ENCODE measurements at regions not wholly inside any gene's neighbourhood (a gene's known extent, or its start where the extent isn't known, plus 50 kb on each side); places are given as distances from the start of the nearest gene placed in this dataset.
"Not testable (repeated sequence)": the region's sequence is repeated elsewhere in the genome, so short reads cannot be mapped to it uniquely, and the experiment has no call there.

DNA sequence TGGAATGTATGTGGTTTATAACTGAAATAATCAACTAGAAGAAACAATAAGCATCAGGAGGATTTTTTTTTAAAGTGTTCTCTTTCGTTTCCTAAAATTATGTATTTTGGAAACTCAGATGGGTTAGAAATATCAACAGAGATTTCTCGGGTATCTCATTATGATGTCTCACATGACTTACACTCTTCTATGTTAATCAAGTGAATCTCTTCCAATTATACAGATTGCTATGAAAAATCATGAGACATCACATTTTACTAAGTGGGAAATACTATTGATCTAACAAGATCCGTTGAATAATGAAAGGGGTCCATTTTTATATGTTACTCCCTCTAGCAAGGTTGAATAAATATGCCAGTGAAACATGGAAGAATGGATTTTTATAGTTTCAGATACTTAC is 54.7 kb upstream of the NRIP1 start:
- no peak for DNase-seq (ENCODE audit: low read depth, low spot score)

DNA sequence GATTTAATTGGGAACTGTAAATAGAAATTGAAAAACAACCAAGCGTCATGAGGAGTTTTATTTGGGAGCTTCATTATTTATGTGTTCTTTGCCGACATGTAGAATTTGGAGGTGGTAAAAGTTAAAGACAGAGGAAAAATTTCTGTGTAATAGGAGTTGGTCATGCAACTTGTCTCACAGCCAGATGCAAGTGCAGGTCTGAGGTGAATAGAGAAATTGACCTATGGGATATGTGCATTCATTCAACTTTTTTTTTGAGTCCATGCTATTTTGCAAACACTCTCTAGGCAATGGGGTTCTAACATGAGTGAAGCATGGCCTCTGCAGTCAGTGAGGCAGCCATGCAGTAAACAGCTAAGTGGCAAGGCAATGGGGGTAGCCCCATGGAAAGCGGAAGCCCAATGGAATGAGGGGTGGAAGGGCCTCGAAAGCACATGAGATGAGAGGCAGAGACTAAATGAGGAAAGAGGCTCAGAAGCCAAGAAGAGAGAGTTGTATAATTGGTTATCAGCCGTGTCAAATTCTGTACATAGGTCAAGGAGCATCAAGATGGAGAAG is 56.4 kb upstream of the NRIP1 start:
- DNase-seq (ENCODE audit: low read depth, low spot score): no peak

DNA sequence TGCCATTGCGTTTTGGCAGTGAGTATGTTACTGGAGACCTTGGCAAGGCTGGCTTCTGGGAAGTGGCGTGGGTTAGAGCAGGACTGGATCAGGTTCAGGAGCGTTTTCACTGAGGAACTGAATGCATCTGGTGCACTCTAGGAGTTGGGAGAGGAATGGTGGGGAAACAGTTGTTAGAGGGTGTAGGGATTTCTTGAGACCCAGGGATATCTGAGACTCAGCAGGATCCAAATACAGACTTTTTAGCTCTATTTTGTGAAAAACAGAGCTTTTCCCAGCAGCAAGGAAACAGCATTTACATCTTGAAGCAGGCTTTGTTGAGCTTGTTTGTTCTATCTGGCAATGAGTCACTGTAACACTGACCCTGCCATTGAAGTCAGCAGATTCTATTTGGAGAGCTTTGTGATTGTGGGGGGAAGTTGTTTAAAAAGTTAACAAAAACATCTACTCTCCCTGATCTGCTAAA is 56.9 kb upstream of the NRIP1 start:
- peak; percentile 62 for DNase-seq (ENCODE audit: low read depth, low spot score)

DNA sequence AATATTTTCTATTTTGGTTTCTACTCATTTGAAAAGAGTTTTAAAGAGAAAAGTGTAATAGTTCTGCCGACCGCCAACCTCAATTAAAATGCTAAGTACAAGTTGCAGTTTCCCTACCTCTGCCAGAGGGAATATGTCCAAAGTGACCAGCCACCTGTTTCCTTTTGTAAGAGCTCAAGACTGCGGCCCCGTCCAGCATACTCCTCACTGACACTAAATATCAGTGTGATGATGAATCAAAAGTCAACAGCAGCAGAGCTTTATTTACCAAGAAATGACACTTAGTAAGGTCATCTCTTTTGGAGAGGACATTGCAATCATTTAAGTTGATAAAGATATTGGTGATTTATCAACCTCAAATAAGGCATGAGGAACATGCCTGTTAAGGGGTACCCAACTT is 57.4 kb upstream of the NRIP1 start:
- peak; percentile 9 for DNase-seq (ENCODE audit: low read depth, low spot score)

DNA sequence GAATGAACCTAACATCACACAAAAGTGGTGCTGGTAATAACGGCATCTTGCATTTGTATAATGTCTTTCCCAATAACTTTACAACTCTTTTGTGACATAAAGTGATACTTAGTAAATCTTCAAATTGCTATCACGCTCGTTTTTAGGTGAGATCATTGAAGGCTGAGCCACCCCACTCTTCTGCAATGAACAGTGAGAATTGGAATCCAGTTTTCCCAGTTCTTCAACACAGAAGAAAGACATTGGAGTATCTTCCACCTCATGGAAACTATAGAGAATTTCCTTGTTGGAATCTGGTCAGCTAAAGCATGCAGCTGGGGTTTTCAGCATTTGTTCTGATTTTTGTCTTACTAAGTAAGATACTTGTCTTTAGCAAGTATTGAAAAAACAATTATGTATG is 59.9 kb upstream of the NRIP1 start:
- DNase-seq (ENCODE audit: low read depth, low spot score): no peak

DNA sequence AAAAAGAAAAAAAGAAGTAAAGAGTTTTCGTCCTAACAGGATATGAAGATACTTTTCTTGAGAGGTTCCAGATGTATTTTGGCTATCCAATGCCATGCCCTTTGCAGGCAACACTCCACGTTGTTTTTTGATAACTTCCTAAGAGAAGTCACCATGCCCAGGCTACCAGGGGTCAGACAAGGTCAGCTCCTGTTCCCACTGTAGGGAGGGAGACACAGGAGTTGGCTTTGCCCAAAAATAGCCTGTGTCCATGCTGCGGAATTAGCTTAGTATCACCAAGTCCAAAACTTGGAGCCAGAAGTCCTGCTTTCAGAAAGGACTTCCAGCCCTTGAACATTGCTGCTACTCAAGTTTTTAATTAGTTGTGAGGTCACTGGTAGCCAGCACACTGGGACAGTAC is 62.1 kb upstream of the NRIP1 start:
- DNase-seq (ENCODE audit: low read depth, low spot score): no peak

DNA sequence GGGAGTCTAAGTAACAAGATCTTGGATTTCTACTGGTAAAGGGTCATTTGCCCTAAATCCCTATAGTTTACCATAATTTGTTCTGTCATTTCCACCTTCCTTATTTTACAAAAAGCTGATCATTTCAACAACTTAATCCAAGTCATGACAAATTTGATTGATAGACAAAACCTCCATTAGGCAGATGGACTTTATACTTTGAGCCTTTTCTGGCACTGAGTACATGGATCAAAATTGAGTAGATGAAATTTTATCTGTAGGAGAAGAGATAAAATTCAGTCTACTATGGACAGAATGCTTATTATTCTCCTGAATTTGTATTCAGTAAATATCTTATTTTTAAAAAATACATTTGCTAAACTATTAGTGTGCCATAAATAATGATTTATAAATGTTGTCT is 62.6 kb upstream of the NRIP1 start:
- no peak for DNase-seq (ENCODE audit: low read depth, low spot score)

DNA sequence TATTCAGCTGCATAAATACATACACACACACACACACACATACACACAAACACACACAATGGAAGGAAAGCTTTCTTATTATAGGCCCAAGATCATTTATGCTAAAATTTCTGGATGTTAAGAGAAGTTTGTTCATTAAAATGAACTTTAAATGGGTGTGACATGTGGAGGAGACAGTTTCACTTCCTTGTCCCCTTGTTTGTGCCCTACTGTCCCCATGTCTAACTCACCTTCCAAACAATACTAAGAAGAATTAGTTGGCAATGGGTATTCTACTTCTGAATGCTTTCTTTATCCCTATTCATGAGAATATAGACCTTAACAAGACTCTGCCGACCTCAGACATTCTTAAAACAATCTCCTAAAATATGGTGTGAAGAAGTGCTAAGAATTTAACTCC is 63.5 kb upstream of the NRIP1 start:
- no peak for DNase-seq (ENCODE audit: low read depth, low spot score)

DNA sequence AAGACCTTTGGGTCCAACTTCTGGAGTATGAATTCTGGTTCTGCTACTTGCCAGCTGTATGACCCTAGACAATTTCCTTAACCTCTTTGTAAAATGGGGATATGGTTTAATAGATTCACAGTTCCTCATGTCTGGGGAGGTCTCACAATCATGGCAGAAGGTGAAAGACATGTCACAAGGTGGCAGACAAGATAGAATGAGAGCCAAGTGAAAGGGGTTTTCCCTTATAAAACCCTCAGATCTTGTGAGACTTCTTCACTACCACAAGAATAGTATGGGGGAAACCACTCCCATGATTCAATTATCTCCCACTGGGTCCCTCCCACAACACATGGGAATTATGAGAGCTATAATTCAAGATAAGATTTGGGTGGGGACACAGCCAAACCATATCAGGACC is 63.9 kb upstream of the NRIP1 start:
- not testable (repeated sequence) for DNase-seq (ENCODE audit: low read depth, low spot score)

DNA sequence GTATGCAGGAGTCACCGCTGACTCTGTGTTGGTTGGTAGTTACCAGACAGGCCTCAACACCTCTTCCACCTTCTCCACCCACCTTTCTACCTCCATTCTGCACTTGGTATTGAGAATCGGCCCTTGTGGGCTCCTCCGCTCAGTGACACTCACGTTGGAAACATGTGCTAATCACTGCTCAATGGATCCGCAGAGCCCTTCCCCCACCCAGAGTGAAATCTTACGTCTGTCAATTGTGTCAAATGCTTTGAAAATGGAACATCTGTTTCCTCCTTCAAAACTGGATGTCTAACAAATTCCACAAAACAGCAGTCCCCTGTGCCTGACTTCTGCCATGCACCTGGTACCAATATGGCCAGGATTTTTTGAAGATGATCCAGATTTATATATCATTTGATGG is 65.5 kb upstream of the NRIP1 start:
- no peak for DNase-seq (ENCODE audit: low read depth, low spot score)

DNA sequence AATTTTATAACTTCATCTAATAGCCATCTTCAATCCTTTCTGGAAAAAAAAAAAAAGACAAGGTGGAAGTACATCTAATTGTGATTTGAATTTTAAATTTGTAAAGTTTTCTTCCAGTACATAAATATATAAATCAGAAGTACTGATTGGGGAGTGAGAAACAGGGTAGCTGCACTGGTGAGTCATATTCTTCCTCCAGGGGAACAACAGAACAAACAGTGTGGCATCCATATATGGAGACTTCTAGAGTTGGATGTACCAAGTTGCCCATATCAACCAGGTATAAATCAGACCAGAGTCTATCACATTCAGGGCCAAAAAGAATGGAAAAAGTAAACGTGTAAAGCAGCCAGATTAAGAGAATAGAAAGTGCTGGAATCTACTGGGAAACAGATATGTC is 66.0 kb upstream of the NRIP1 start:
- peak; percentile 25 for DNase-seq (ENCODE audit: low read depth, low spot score)

DNA sequence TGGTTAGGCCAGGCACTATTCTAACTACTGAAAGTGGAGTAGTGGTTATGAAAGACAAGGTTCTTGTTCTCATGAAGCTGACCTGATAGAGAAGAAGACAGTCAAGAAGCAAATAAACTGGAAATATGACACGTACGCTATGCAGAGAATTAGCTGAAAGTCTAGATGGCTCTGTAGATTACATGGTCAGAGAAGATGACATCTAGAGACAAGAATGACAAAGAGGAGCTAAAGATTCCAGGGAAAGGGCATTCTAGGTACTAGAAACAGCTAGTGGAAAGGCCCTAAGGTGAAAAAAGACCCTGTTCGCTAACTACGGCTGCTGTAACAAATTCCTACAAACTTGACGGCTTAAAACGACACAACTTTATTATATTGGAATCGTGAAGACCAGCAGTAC is 68.0 kb upstream of the NRIP1 start:
- DNase-seq (ENCODE audit: low read depth, low spot score): no peak

DNA sequence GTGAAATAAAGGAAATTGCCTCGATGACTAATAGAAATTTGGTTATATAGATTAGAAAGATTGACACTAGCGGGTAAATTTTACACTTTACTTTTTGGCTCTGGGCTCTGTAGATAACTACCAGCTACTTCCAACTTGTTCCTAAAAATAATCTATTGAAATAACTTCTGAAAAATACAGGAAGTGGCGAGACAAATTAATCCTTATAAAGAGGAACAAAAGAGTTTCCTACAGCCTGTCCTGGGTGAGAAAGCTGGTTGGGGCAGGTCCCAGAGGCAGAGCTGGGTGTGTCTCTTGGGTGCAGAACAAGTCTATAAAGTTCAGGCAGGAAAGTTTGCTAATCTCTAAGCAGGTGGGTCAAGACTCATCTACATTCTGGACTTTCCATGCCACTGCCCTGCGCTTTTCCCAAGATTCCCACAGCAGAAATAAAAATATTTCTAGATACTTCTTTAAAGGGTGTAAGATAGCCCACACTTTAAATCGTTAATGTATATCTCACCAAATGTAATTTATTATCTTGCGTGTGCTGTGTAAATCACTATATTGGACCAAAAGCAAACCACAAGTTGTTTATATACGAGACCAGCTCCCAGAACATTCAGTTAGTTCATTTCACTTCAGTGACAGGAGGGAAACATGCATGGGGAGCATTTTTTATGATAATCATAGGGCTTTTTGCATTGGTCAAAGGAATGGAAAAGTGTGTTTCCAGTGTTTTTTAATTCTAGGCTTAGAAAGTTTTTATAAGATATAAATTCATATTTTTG is 70.1 kb upstream of the NRIP1 start:
- no peak for DNase-seq (ENCODE audit: low read depth, low spot score)

DNA sequence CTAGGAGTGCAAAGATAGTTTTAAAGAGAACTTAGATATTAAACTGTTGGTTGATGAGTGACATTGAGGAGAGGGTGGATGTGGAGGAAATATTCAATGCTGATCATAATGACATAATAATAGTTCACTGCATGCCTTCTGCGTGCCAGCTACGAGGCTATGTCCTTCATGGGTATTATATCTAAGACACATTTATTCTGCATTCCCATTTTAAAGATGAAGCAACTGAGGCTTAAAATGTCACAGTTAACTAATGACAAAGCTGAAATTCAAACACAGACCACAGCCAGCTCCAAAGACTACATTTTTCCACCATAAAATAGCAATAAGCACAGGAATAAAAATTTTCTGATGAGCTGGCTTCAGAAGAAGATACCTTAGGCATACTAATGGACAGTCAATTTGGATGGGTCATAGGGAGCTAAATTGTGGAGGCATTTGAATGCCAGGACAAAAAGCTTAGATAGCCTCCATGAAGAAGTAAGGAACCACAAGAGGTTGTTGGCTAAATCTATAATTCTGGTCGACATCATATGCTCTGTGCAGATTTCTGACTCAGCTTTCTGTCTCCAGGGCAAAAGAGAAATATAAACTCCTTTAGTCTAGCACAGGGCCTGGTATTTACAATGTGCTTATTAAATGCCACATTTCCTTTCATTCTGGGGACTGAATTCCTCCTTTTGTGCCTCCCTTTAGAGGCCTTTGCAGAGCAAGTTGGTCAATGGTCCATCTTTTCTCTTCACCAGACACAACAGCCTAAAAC is 71.2 kb upstream of the NRIP1 start:
- DNase-seq (ENCODE audit: low read depth, low spot score): no peak

DNA sequence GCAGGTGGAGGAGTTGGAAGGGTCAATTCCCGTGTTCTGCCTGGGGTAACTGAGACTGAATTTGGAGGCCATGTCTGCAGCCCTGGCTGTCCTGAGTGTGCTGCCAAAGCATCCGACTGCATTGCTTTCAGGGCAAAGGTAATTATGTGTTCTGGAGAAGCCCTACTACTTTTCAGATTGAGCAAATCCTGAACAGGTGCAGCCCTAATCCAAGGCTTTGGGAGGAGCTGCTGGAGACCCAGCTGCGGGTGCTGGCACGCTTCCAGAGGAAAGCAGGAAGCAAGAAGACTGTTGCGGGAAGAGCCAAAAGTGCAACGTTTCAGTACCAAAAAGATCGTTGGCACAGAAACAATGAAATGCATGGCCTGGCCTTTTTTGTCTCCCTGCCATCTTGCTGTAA is 73.7 kb upstream of the NRIP1 start:
- DNase-seq (ENCODE audit: low read depth, low spot score): no peak

DNA sequence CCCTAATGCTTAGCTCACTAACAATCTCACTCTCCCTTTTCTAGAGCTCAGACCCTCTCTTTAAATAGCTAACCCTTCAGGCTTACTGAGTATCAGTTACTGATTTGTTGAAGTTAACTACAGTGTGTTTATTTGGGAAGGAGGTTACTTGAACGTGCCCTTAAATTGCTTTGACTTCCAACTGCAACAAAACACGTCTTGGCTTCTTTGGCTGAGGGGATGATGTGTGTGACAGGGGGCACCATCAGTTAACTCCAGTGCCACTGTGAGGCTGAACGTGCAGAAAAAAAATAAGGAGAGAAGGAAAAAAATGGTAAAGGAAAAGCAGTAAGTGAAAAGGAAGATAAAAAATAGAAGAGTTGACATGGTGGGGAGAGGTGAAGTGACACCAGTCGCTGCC is 75.1 kb upstream of the NRIP1 start:
- DNase-seq (ENCODE audit: low read depth, low spot score): no peak

DNA sequence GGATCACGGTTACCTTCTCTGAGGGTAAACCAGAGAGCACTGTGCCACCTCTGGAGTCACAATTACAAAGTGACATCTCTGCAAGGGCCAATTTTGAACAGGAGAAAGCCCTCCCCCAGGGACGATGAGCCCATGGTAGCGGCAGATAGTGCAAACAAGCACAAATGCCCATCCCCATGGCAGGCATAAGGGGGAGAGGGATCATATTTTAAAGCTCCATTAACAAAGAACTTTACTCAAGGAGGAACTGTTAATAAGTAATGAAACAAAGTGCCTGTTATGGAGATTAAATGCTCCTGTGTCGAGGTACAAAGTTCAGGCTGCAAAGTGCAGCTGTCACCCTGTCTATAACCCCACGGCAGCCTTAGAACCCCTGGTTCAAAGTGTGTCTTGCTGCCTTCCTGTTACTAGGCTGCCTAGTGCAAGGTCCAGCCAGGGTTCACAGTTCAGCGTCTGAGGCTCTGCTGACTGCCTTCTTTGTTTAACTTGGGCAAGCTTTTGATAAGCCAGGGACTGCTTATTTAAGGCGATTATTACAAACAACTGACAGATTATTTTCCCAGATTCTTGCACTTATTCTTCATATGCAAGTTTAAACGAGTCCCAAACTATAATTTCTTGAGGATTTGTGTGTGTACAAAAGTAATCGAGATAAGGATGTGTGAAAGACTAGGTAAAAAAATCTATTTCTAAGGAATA is 75.7 kb upstream of the NRIP1 start:
- peak; percentile 11 for DNase-seq (ENCODE audit: low read depth, low spot score)

DNA sequence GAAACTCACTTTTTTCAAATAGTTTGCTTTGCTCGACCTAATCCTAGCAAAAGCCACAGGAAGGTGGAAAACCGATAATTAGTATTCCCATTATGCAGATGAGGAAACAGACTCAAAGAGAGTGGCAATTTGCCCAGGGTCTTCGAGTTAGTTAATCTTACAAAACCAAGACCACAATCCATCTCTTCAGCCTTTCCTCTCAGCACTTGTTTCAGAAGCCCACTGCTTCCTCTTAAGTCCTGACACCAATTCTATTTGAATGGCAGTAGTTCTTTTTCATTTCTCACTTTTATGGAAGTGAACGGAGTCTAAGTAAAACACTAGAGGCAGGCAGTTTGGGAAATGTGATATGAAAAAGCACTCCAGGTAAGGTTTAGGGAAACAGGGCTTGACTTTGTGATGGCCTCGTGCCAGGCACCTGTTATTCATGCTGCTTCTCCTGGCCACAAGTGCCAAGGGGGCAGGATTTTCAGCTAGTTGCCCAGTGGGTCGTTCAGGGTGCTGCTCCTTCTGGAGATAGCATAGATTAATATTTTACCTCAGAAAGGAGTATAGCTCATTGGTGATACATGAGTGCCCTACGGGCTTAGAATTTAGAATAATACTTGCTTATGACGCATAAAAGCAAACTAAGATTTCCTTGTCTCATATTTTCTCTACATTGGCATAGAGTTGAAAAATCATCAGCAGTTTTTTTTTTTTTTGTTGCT is 76.6 kb upstream of the NRIP1 start:
- DNase-seq (ENCODE audit: low read depth, low spot score): peak; percentile 70

DNA sequence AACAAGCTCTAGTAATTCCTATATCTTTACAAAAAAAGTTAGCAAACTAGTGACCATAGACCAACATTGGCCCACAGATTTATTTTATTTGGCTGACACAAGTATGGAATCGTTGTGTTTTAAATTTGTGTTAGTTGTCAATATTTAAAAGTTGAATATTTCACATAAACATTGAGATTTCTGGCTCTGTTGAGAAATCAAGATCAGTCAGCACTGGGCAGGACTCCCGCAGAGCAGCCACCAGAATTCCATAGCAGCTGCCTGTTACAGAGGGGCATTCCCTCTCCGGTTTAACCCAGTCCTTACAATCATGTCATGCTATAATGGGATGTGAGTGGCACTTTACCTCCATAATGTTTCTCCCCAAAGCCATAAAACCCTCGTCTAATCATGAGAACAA is 79.2 kb upstream of the NRIP1 start:
- DNase-seq (ENCODE audit: low read depth, low spot score): peak; percentile 11

DNA sequence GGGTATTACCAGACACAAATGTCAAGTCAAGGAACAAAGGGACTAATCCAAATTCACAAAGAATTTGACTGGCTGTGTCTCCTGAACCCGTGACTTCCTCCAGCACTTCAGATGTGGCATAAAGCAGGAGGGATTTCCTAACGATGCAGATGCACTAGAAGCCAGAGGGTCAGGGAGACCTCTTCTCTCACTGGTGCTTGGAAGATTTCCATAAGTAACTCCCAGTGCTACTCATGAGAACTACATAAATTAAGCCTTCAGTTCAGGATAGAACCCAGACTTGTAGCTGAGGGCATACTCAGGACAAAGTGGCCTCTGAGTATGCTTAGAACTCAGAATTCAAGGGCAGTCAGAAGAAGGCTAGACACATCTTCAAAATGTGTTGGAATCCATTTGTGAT is 83.6 kb upstream of the NRIP1 start:
- DNase-seq (ENCODE audit: low read depth, low spot score): no peak

DNA sequence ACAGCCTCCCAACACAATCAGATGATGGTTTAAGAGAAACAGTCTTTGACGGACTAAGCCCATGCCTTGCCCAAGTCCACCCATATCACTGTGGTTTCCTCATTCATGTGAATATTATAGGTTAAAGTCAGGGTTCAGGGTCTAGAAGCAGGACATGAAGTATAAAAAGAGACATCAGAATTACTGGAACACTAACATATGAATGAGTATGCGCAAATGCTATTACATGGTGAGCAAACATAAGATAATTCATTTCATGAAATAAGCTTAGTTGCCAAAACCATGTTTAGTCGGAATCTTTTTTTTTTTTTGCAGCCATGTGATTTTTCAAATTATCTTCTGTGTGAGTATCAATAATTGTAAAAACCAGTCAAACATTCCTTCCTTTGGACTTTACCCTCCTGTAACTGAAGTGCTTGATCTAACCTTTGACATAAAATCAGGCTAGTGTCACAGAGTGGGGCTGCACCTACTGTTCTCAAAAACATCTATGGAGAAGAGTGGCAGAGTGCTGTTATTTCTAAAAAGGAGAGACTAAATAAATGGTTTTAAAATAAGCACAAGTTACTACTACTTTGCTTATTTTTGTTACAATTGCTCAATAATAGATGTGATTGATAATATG is 84.9 kb upstream of the NRIP1 start:
- DNase-seq (ENCODE audit: low read depth, low spot score): no peak
